ENCODE measurements at regions not wholly inside any gene's neighbourhood (a gene's known extent, or its start where the extent isn't known, plus 50 kb on each side); places are given as distances from the start of the nearest gene placed in this dataset.

GRCh38 chr10:37713132-37713501, 144.3 kb downstream of the ZNF248 start:
- Histone ChIP-seq H3K36me3 (ENCODE audit: control insufficient read depth in 2 of 2, insufficient read depth in 2 of 2, low read length in 1 of 2) (no peaks in the 10 kb centered on the region), H3K27me3 (replicated peaks in 1 of 2; ENCODE audit: control insufficient read depth in 2 of 2, insufficient read depth in 2 of 2, low read length in 1 of 2) (no peaks in the 10 kb centered on the region), H3K9me3 (replicated peaks; ENCODE audit: control insufficient read depth, insufficient read depth, low read length) (no peaks in the 10 kb centered on the region; the same call in 2 of the 3 replicates), H3K4me2 (ENCODE audit: control insufficient read depth, insufficient read depth) (no peak overlapping the region), H2AFZ (ENCODE audit: control insufficient read depth, low read depth, low read length) (no peak overlapping the region), H3K4me1 (ENCODE audit: control insufficient read depth, insufficient read depth, low read length) (no peaks in the 10 kb centered on the region), H4K20me1 (ENCODE audit: control insufficient read depth, insufficient read depth) (no peaks in the 10 kb centered on the region), H3K27ac (ENCODE audit: control insufficient read depth, insufficient read depth) (no peak overlapping the region), H3K79me2 (ENCODE audit: control insufficient read depth, insufficient read depth, low read length) (no peaks in the 10 kb centered on the region), H3K4me3 (no peak overlapping the region), H3K9ac (ENCODE audit: control insufficient read depth, insufficient read depth, low read length) (no peak overlapping the region)
- ATAC-seq (no peak), FAIRE-seq (no peak), DNase-seq (ENCODE audit: low read depth, low spot score) (no peak)
- intact Hi-C loops (cut with micrococcal nuclease; ENCODE audit: unreplicated experiment): no loop called here
- ChIA-PET POLR2A (no interaction called here), SMC1A (ENCODE audit: uncharacterized antibody, unreplicated experiment) (no interaction called here), CTCF (no interaction called here), RAD21 (ENCODE audit: unreplicated experiment) (no interaction called here)
- BruUV-seq (replicated peaks): no TSS peak
- in situ Hi-C loops (cut with MboI): no loop called here
- TF ChIP-seq, protein P1, sequence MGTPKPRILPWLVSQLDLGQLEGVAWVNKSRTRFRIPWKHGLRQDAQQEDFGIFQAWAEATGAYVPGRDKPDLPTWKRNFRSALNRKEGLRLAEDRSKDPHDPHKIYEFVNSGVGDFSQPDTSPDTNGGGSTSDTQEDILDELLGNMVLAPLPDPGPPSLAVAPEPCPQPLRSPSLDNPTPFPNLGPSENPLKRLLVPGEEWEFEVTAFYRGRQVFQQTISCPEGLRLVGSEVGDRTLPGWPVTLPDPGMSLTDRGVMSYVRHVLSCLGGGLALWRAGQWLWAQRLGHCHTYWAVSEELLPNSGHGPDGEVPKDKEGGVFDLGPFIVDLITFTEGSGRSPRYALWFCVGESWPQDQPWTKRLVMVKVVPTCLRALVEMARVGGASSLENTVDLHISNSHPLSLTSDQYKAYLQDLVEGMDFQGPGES (IDR thresholded peaks at IDR 0.05): no peak
- TF ChIP-seq ZNF24 (IDR thresholded peaks at IDR 0.05) (no peak), EGR1 (IDR thresholded peaks at IDR 0.05; ENCODE audit: borderline replicate concordance in 1 of 2, low read depth in 2 of 2, low read length in 2 of 2) (no peak), ATF7 (IDR thresholded peaks at IDR 0.05; ENCODE audit: low read depth) (no peak), STAT1 (conservative IDR thresholded peaks at IDR 0.05) (no peak), KDM1A (IDR thresholded peaks at IDR 0.05; ENCODE audit: borderline replicate concordance) (no peak), GABPA (IDR thresholded peaks at IDR 0.05; ENCODE audit: low read depth) (no peak), CBX5 (IDR thresholded peaks at IDR 0.05; ENCODE audit: low read depth) (no peak), HDAC2 (IDR thresholded peaks at IDR 0.05) (no peak), SMARCA5 (IDR thresholded peaks at IDR 0.05) (no peak), TBL1XR1 (IDR thresholded peaks at IDR 0.05; ENCODE audit: low read depth, low read length) (no peak), STAT3 (IDR thresholded peaks at IDR 0.05; ENCODE audit: low read depth, low read length) (no peak), IRF4 (IDR thresholded peaks at IDR 0.05; ENCODE audit: low read depth, low read length) (no peak), EZH2 (IDR thresholded peaks at IDR 0.05; ENCODE audit: borderline replicate concordance, control insufficient read depth, low read depth, low read length) (no peak), ZSCAN29 (IDR thresholded peaks at IDR 0.05) (no peak), TCF7 (IDR thresholded peaks at IDR 0.05; ENCODE audit: borderline replicate concordance) (no peak), POLR2AphosphoS2 (IDR thresholded peaks at IDR 0.05; ENCODE audit: low read depth, low read length) (no peak), RFX5 (IDR thresholded peaks at IDR 0.05; ENCODE audit: low read depth, low read length) (no peak)
- TF ChIP-seq, protein P2, sequence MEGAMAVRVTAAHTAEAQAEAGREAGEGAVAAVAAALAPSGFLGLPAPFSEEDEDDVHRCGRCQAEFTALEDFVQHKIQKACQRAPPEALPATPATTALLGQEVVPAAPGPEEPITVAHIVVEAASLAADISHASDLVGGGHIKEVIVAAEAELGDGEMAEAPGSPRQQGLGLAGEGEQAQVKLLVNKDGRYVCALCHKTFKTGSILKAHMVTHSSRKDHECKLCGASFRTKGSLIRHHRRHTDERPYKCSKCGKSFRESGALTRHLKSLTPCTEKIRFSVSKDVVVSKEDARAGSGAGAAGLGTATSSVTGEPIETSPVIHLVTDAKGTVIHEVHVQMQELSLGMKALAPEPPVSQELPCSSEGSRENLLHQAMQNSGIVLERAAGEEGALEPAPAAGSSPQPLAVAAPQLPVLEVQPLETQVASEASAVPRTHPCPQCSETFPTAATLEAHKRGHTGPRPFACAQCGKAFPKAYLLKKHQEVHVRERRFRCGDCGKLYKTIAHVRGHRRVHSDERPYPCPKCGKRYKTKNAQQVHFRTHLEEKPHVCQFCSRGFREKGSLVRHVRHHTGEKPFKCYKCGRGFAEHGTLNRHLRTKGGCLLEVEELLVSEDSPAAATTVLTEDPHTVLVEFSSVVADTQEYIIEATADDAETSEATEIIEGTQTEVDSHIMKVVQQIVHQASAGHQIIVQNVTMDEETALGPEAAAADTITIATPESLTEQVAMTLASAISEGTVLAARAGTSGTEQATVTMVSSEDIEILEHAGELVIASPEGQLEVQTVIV (IDR thresholded peaks at IDR 0.05; ENCODE audit: borderline replicate concordance, partially characterized antibody): no peak
- 6% methylated on average over 3 of the region's 3 CpGs for WGBS (ENCODE audit: insufficient coverage, insufficient replicate concordance, low lambda C conversion rate, missing lambda C conversion rate)

All from GM12878 (cell line).